ENCODE measurements at regions not wholly inside any gene's neighbourhood (a gene's known extent, or its start where the extent isn't known, plus 50 kb on each side); places are given as distances from the start of the nearest gene placed in this dataset.

GRCh38 chr2:129765678-129766351 lies 213.7 kb upstream of the RAB6C start:
- in situ Hi-C loops (cut with MboI) (no loop called here), intact Hi-C loops (cut with micrococcal nuclease) (no loop called here)
- Histone ChIP-seq H3K4me3 (no peak overlapping the region), H3K4me2 (ENCODE audit: insufficient read depth, low read length) (no peak overlapping the region), H3K9me3 (replicated peaks; ENCODE audit: control insufficient read depth, insufficient read depth, low read depth, low read length) (no peaks in the 10 kb centered on the region), H3K4me1 (replicated peaks in 1 of 2; ENCODE audit: control insufficient read depth in 2 of 2, insufficient read depth in 2 of 2, low read length in 2 of 2) (no peaks in the 10 kb centered on the region), H3K27me3 (ENCODE audit: control insufficient read depth in 2 of 2, insufficient read depth in 2 of 2, low read length in 2 of 2) (peaks cover 0 to 61% of the 10 kb centered on the region in 2 experiments; a peak in 3 of 5 replicates), H3K79me2 (ENCODE audit: control insufficient read depth, insufficient read depth, low read length) (no peaks in the 10 kb centered on the region), H3K36me3 (ENCODE audit: control insufficient read depth, insufficient read depth, low read length) (no peaks in the 10 kb centered on the region), H3K27ac (ENCODE audit: extremely low read depth, low read depth, low read length) (no peak overlapping the region), H4K20me1 (replicated peaks; ENCODE audit: control insufficient read depth, insufficient read depth, low read length) (no peaks in the 10 kb centered on the region), H3K9me1 (ENCODE audit: control insufficient read depth, insufficient read depth, low read length) (no peaks in the 10 kb centered on the region), H2AFZ (ENCODE audit: low read depth, low read length) (no peak overlapping the region), H3K9ac (ENCODE audit: insufficient read depth in 1 of 2, low read depth in 2 of 2, low read length in 2 of 2) (no peak overlapping the region)
- POLR2A ChIA-PET, result no interaction called here
- FAIRE-seq (no peak), ATAC-seq (no peak), DNase-seq (ENCODE audit: extremely low read depth in 1 of 4, low spot score in 3 of 4) (no peak)
- WGBS (ENCODE audit: insufficient coverage, low coverage, missing lambda C conversion rate), result 1% methylated on average over 15 of the region's 16 CpGs
- no TSS peak for BruUV-seq (replicated peaks)
- TF ChIP-seq PML (IDR thresholded peaks at IDR 0.05; ENCODE audit: low read length) (no peak), ID3 (CRISPR knock-in tag; IDR thresholded peaks at IDR 0.05) (no peak), ID3 (tag; IDR thresholded peaks at IDR 0.05) (no peak), BRF1 (IDR thresholded peaks at IDR 0.05; ENCODE audit: borderline replicate concordance, extremely low read depth, insufficient read length) (no peak), EP300 (IDR thresholded peaks at IDR 0.05; ENCODE audit: low read length) (no peak), MGA (IDR thresholded peaks at IDR 0.05) (no peak)
- CTCF ChIA-PET (ENCODE audit: low intra/inter-chr PET ratio), result no interaction called here
